Activated CD8-positive, alpha-beta memory T cell treated with anti-CD3 and anti-CD28 coated beads for 48 hours (primary cell): ENCODE measurements at regions not wholly inside any gene's neighbourhood (a gene's known extent, or its start where the extent isn't known, plus 50 kb on each side); places are given as distances from the start of the nearest gene placed in this dataset.
"Not testable (repeated sequence)": the region's sequence is repeated elsewhere in the genome, so short reads cannot be mapped to it uniquely, and the experiment has no call there.

Source experiments
- DNase-seq, 3 experiments: peaks; one replicate each; pipeline ENCODE4 v3.0.0-alpha.2; 2020; ENCODE audit warnings: low read depth in 2 of 3, low spot score in 2 of 3

DNA sequence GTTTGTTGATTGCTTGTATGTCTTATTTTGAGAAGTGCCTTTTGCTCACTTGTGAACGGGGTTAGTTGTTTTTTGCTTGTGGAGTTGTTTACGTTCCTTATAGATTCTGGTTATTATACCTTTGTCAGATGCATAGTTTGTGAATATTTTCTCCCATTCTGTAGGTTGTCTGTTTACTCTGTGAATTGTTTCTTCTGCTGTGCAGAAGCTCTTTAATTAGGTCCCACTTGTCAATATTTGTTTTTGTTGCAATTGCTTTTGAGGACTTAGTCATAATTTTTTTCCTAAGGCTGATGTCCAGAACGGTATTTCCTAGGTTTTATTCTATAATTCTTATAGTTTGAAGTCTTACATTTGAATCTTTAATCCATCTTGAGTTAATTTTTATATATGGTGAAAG lies 285.3 kb upstream of the GADL1 start:
- no peak for DNase-seq

DNA sequence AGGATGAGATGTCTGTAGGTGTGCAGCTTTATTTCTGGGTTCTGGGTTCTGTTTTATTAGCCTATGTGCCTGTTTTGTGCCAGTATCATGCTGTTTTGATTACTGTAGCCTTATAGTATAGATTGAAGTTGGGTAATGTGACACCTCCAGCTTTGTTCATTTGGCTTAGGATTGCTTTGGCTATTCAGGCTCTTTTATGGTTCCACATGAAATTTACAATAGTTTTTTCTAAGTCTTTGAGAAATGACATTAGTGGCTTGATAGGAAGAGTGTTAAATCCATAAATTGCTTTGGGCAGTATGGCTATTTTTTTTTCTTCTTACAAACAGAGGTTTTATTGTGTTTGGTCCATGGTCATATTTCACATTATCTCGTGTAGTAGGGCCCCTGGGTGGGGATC lies 285.8 kb upstream of the GADL1 start:
- no peak for DNase-seq

- no peak for DNase-seq
Observed at GRCh38 chr3:31181661-31182060, 287.2 kb upstream of the GADL1 start.

DNA sequence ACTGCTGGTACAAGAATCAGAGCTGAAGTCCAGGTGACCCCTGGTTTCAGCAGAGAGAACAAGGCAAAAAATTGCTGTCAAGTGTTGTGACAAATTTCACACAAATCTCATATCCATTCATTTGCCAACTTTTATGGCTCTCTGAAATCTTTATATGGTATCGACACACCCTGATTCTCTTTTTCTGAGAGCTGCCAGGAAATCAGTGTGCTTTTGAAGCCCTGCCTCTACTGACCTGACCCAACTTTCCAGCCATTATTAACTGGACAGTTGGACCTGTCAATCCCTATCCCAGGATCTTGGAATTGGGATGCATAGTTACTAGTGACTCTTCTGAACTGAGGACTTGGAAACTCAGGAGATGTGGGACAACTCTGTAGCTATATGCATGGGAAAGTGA lies 288.2 kb upstream of the GADL1 start:
- no peak for DNase-seq

DNA sequence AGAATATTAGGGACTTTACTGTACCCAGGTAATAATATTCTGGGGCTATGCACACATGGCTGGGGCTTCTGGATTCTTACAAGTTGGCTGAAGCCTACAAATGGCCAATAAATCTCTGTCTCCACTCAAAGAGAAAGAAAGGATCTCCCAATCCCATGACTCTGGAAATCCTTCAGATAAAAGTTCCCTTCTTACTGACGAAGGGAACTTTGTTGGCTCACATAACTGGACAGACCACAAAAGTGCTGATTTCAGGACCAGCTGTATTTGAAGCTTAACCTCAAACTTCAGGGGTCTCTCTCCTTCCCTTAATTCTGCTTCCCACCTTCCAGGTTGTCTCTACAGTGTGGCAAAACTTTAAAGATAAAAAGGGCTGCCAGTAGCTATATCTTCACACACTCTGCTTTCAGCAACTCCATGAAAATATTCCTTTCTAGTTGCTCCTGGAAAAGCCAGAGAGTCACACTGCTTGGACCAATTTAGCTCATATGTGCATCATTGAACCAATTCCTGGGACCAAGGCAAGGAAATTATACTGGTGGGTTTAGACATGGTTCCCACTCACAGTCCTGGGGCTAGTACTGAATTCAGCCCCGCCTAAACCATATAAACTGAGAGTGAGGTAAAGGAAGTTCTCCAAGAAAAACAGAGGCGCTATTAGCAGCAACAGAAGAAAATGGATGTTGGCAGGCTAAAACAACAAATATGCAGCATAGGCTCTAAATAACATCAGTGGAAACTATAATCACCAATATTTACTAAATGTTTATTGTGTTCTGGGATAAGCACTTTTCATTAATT lies 290.0 kb upstream of the GADL1 start:
- no peak for DNase-seq

DNA sequence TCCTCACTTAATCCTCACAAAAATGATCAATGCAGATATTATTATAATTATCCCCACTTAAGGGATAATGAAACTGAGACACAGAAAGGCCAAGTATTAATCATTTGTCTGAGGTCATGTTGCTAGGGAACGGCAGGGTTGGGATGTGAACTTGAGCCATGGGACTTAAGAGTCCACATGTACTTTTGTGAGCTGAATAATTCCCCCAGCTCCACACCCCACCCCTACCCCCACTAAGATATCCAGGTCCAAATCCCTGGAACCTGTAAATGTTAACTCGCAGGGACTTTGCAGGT lies 290.5 kb upstream of the GADL1 start:
- no peak for DNase-seq

DNA sequence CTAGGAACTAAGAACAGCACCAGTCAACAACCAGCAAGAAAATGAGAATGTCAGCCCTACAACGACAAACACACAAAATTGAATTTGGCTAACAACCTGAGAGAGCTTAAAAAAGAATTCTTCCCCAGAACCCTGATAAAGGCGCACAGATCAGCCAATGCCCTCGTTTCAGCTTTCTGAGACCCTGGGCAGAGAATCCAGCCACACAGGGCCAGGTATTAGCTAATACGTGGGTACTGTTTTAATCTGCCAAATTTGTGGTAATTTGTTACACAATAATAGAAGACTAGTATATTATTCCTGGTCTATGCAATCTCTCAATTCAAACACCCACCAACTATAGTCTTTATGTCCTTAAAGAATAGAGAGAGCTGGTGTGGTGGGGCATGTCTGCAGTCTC lies 291.6 kb upstream of the GADL1 start:
- no peak for DNase-seq

DNA sequence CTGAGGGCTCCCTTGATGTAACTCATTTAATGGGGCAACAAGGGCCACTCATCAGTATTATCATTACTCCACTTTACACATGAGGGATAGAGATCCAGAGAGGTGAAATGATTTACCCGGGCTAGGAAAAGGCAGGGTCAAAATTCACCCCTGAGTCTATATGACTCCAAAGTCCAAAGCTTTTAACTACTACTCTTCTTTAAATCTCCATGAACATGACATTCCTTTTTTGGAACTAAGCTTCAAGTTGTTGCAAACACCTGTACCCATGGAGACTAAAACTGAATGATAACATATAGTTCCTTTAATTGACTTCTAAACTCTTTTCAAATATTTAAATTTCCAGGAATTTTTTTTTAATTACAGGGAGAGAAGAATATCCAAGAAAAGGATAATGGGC lies 292.9 kb upstream of the GADL1 start:
- DNase-seq: no peak

GRCh38 chr3:31188112-31188511 lies 293.7 kb upstream of the GADL1 start:
- DNase-seq: no peak

DNA sequence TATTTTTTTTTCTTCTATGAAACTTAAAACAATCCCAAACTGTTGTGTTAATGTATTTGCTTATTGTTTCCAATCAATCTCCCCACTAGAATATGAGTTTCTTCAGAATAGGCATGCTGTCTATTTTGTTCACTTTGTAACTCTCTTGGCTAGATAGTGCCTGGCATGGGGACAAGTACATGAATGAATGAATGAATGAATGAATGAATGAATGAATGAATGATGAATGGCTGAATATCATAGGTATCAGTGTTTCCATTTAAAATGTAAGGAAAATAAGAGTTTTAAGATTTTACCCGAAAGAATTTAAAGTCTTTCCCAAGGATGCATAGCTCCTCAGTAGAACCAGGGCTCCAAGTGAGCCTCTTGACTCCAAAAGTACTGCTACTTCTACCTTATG lies 294.9 kb upstream of the GADL1 start:
- no peak for DNase-seq

GRCh38 chr3:31189971-31190370 lies 295.5 kb upstream of the GADL1 start:
- no peak for DNase-seq

- DNase-seq: no peak
Observed at GRCh38 chr3:31191354-31191753, 296.9 kb upstream of the GADL1 start.

DNA sequence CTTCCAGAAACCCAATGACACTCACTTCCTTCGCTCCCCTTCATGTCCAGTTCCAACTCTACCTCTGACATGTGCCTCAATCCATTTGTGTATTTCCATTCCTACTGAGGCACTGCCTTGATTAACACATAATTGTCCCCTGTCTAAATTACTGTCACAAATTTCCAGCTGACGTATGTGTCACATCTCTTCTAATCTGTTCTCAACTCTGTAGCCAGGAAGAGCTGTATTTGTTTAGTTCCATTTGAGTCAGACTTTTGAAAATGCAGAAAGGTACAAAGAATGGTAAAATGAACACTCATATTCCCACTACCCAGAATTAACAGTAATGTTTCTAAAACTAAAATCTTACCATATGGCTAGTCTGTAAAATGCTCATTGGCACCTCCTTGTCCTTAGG lies 299.0 kb upstream of the GADL1 start:
- no peak for DNase-seq

- DNase-seq: no peak
Observed at GRCh38 chr3:31193871-31194270, 299.4 kb upstream of the GADL1 start.

GRCh38 chr3:31196261-31196660 lies 301.8 kb upstream of the GADL1 start:
- DNase-seq: no peak

DNA sequence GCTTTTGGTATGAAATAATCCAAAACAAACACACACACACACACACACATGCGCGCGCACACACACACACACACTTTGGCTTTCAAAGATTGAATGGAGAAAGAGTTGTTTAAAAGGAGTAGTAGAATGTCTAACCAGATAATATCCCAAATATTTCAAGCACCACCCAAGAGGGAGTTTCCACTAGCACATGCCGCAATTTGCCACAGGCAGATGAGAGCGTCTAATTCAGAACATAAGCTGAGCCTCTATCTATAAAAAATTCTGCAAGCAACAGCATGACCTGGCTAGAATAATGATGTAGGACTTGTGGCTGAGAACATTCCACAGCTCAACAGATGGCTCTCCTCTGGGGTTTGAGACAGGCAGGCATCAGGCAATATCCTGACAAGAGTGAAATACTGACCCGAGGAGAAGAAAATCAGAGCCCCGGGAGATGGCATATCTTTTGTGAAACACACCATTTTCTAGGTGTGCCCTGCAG lies 302.5 kb upstream of the GADL1 start:
- no peak for DNase-seq

- no peak for DNase-seq
Observed at GRCh38 chr3:31197941-31198340, 303.5 kb upstream of the GADL1 start.

- no peak for DNase-seq
Observed at GRCh38 chr3:31198890-31199289, 304.4 kb upstream of the GADL1 start.

DNA sequence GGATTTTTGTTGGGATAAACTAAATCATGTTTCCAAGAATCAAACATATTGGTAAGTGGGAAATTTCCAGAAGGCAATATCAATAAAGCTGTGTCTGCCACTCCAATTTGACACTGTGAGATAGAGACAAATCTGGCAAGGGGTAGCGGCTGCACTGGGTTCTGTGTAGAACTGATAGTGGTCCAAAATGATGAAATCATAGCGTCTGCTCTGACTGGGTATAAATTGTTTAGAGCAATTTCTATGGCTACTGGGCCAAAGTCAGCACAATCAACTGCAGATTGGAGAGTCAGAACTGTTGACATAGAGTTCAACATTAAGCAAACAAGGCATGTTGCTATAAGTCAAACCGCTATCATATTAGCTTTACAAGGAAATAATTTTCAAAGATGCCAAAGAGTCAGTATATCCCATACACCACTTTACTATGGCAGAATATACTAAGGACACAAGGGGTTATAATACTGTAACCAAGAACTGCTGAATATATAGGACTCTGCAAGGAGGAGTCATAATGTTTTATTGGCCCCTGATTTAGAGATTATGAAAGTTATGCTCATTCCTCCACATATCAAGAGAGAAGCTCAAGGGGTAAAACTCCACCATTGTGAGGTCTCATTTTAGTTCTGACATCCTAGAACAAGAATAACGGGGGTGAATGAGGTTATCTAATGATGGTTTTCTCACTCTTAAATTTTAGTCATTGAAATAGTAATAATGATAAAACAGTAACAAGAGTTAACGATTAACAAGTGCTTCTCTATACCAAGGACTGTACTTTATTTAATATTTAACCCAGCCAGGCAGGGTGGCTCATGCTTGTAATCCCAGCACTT lies 309.7 kb upstream of the GADL1 start:
- DNase-seq: no peak

- DNase-seq: not testable (repeated sequence)
Observed at GRCh38 chr3:31204796-31205056, 310.3 kb upstream of the GADL1 start.

GRCh38 chr3:31210068-31210645 lies 315.7 kb upstream of the GADL1 start:
- no peak for DNase-seq

DNA sequence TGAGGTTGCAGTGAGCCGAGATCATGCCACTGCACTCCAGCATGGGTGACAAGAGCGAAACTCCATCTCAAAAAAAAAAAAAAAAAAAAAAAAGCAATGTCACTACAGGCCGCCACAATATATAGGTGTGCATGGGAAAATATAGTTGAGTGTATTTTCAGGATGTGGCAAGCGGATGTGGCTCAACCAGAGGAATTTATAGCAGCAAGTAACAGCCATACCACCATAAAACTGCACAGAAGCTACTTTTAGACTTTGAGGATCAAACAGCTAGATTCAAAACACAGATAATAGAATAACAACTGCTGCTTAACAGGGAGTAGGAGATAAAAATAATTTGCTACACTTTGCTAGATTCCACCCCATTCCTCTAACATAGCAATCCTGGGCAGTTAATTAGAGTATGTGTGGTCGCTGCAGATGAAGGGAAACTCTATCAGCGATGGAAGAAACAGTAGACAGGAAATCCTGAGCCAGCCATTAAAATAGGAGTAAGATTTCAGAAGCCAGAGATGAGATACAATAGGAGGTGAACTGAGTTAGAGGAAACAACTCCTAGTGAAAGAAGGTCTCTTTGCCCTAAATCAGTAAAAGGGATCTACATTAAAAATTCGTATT lies 318.7 kb upstream of the STT3B start:
- no peak for DNase-seq
